Trophoblast cell (in vitro differentiated cells and primary cell): ENCODE measurements at regions not wholly inside any gene's neighbourhood (a gene's known extent, or its start where the extent isn't known, plus 50 kb on each side); places are given as distances from the start of the nearest gene placed in this dataset.

Source experiments
- DNase-seq, 2 donors: peaks; one replicate each; pipeline ENCODE4 v3.0.0-alpha.2; 2016
- H2AFZ ChIP-seq: 2 replicates; pipeline ENCODE4 v1.6.1; 2013; ENCODE audit warnings: low read length, moderate library complexity, mild to moderate bottlenecking; ENCODE audit not compliant: insufficient read depth, poor library complexity
- H2AK5ac ChIP-seq: 2 replicates; pipeline ENCODE4 v1.6.1; 2013; ENCODE audit warnings: mild to moderate bottlenecking, low read length
- H2BK120ac ChIP-seq: 2 replicates; pipeline ENCODE4 v1.6.1; 2013; ENCODE audit warnings: low read length, mild to moderate bottlenecking, moderate library complexity; ENCODE audit not compliant: insufficient read depth, poor library complexity
- H2BK12ac ChIP-seq: 2 replicates; pipeline ENCODE4 v1.6.1; 2013; ENCODE audit warnings: mild to moderate bottlenecking, low read length, moderate library complexity
- H2BK5ac ChIP-seq: 2 replicates; pipeline ENCODE4 v1.6.1; 2013; ENCODE audit warnings: low read length, low read depth, moderate library complexity, mild to moderate bottlenecking; ENCODE audit not compliant: poor library complexity
- H3K14ac ChIP-seq: 2 replicates; pipeline ENCODE4 v1.6.1; 2013; ENCODE audit warnings: mild to moderate bottlenecking, low read length
- H3K18ac ChIP-seq: 2 replicates; pipeline ENCODE4 v1.6.1; 2013; ENCODE audit warnings: mild to moderate bottlenecking, low read length
- H3K23ac ChIP-seq: 2 replicates; pipeline ENCODE4 v1.6.1; 2013; ENCODE audit warnings: low read length
- H3K27ac ChIP-seq: 2 replicates; pipeline ENCODE4 v1.5.1; 2013; ENCODE audit warnings: low read depth, mild to moderate bottlenecking, inconsistent platforms, low read length, moderate library complexity
- H3K27me3 ChIP-seq: 2 replicates; pipeline ENCODE4 v1.6.1; 2013; ENCODE audit warnings: inconsistent platforms, mild to moderate bottlenecking, low read length, moderate library complexity; ENCODE audit not compliant: insufficient read depth
- H3K36me3 ChIP-seq, 2 experiments: 1 replicate in 1 of 2; 2 replicates in 1 of 2; pipeline ENCODE4 v1.6.1; 2013; ENCODE audit warnings: low read length in 2 of 2, mild to moderate bottlenecking in 2 of 2, moderate library complexity in 1 of 2; ENCODE audit not compliant: insufficient read depth in 2 of 2, control insufficient read depth in 1 of 2
- H3K4ac ChIP-seq: 2 replicates; pipeline ENCODE4 v1.6.1; 2013; ENCODE audit warnings: low read depth, mild to moderate bottlenecking, low read length, moderate library complexity
- H3K4me1 ChIP-seq, 2 experiments: 1 replicate in 1 of 2; 2 replicates in 1 of 2; pipeline ENCODE4 v1.6.1; 2013; ENCODE audit warnings: low read length in 2 of 2, mild to moderate bottlenecking in 2 of 2, moderate library complexity in 1 of 2; ENCODE audit not compliant: insufficient read depth in 2 of 2, control insufficient read depth in 1 of 2
- H3K4me2 ChIP-seq: 2 replicates; pipeline ENCODE4 v1.6.1; 2013; ENCODE audit warnings: inconsistent platforms, mild to moderate bottlenecking, low read length, moderate library complexity
- H3K4me3 ChIP-seq: 2 replicates; pipeline ENCODE4 v1.5.1; 2013; ENCODE audit warnings: mild to moderate bottlenecking, low read depth, low read length, inconsistent platforms
- H3K79me1 ChIP-seq: one replicate; pipeline ENCODE4 v1.6.1; 2013; ENCODE audit warnings: low read length
- H3K79me2 ChIP-seq: 2 replicates; pipeline ENCODE4 v1.6.1; 2013; ENCODE audit warnings: low read length, mild to moderate bottlenecking; ENCODE audit not compliant: control insufficient read depth, insufficient read depth, poor library complexity
- H3K9ac ChIP-seq: 2 replicates; pipeline ENCODE4 v1.6.1; 2013; ENCODE audit warnings: mild to moderate bottlenecking, low read length
- H3K9me3 ChIP-seq: 2 replicates; pipeline ENCODE4 v1.6.1; 2013; ENCODE audit warnings: low read depth, mild to moderate bottlenecking, control low read depth, inconsistent platforms, low read length; ENCODE audit not compliant: insufficient read depth
- H4K12ac ChIP-seq: 2 replicates; pipeline ENCODE4 v1.6.1; 2013; ENCODE audit warnings: low read depth, mild to moderate bottlenecking, low read length, moderate library complexity
- H4K8ac ChIP-seq: 2 replicates; pipeline ENCODE4 v1.6.1; 2013; ENCODE audit warnings: low read depth, mild to moderate bottlenecking, low read length, moderate library complexity
- H4K91ac ChIP-seq: one replicate; pipeline ENCODE4 v1.6.1; 2013; ENCODE audit warnings: low read depth, mild to moderate bottlenecking, low read length, moderate library complexity
- WGBS: extraction: QIAGEN DNeasy Blood & Tissue Kit; methylation state at CpG from one replicate; pipeline ENCODE4 v1.1.7; 2013; ENCODE audit warnings: missing lambda C conversion rate; ENCODE audit not compliant: insufficient read length, insufficient coverage; ENCODE audit errors: extremely low coverage; 5-methylcytosine and 5-hydroxymethylcytosine counted together

DNA sequence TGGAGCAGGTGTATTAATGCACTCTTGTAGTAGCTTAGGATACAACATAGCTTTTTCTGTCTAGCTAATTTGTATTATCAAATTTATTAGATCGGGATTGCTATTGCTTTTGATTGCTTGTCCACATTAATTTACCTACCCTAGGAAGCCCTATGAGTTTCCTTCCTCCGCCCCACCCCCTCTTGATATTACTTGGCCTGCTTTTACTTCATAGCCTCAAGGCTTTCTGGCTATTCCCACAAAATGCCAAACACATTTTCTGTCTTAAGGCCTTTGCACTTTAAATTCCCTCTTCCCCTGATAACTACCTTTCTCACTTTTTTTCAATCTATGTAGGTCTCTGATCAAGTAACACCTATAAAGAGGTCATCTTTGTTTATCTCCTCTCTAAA is 99.1 kb upstream of the PRSS16 start:
- no peak for DNase-seq

GRCh38 chr6:27149150-27149549 is 98.4 kb upstream of the PRSS16 start:
- no peaks in the 10 kb centered on the region for H3K9me3 ChIP-seq
- no CpG with 5 or more reads among the region's 1 CpG for WGBS
- no peaks in the 10 kb centered on the region for H3K27me3 ChIP-seq
- no peak overlapping the region for H2AFZ ChIP-seq
- H3K23ac ChIP-seq: no peak overlapping the region
- no peak overlapping the region for H3K9ac ChIP-seq
- H2BK12ac ChIP-seq: no peak overlapping the region
- H3K4me3 ChIP-seq: no peak overlapping the region
- no peak overlapping the region for H3K4me2 ChIP-seq
- no peaks in the 10 kb centered on the region for H3K36me3 ChIP-seq
- H2BK120ac ChIP-seq: no peak overlapping the region
- no peak overlapping the region for H2BK5ac ChIP-seq
- peaks cover 6% of the 10 kb centered on the region for H3K79me2 ChIP-seq
- H2AK5ac ChIP-seq: no peak overlapping the region
- no peak overlapping the region for H4K12ac ChIP-seq
- H3K79me1 ChIP-seq: peaks cover 12% of the 10 kb centered on the region
- no peak overlapping the region for H4K91ac ChIP-seq
- H3K4ac ChIP-seq: no peak overlapping the region
- H3K4me1 ChIP-seq: peaks cover 0 to 2% of the 10 kb centered on the region in 2 experiments
- H3K18ac ChIP-seq: no peak overlapping the region
- H3K27ac ChIP-seq: no peak overlapping the region
- H3K14ac ChIP-seq: no peak overlapping the region
- DNase-seq: no peak
- no peak overlapping the region for H4K8ac ChIP-seq

More for the DNA sequence above, 99.1 kb upstream of the PRSS16 start:
- WGBS: no CpG with 5 or more reads among the region's 2 CpGs
- Histone ChIP-seq H3K4me1 (peaks cover 0 to 2% of the 10 kb centered on the region in 2 experiments), H3K36me3 (no peaks in the 10 kb centered on the region), H3K4me2 (no peak overlapping the region), H3K79me1 (peaks cover 12% of the 10 kb centered on the region), H3K27ac (no peak overlapping the region), H3K4me3 (no peak overlapping the region), H2AK5ac (no peak overlapping the region), H3K9me3 (no peaks in the 10 kb centered on the region), H4K91ac (no peak overlapping the region), H3K4ac (no peak overlapping the region), H2BK120ac (no peak overlapping the region), H3K23ac (no peak overlapping the region), H3K18ac (no peak overlapping the region), H2BK12ac (no peak overlapping the region), H3K9ac (no peak overlapping the region), H3K14ac (no peak overlapping the region), H3K27me3 (no peaks in the 10 kb centered on the region), H3K79me2 (peaks cover 6% of the 10 kb centered on the region), H4K12ac (no peak overlapping the region), H2AFZ (no peak overlapping the region), H4K8ac (no peak overlapping the region), H2BK5ac (no peak overlapping the region)

- H4K91ac ChIP-seq: no peak overlapping the region
- no peak overlapping the region for H3K18ac ChIP-seq
- H3K27me3 ChIP-seq: no peaks in the 10 kb centered on the region
- no peak overlapping the region for H2BK5ac ChIP-seq
- H3K79me2 ChIP-seq: no peaks in the 10 kb centered on the region
- H3K27ac ChIP-seq: no peak overlapping the region
- H2AFZ ChIP-seq: no peak overlapping the region
- H3K79me1 ChIP-seq: peaks cover 2% of the 10 kb centered on the region
- H3K4me1 ChIP-seq: peaks cover 0 to 3% of the 10 kb centered on the region in 2 experiments
- H2BK120ac ChIP-seq: no peak overlapping the region
- H2BK12ac ChIP-seq: no peak overlapping the region
- H3K14ac ChIP-seq: no peak overlapping the region
- no peak overlapping the region for H2AK5ac ChIP-seq
- no peak overlapping the region for H3K4me2 ChIP-seq
- no peak overlapping the region for H3K9ac ChIP-seq
- no peaks in the 10 kb centered on the region for H3K36me3 ChIP-seq
- no peak overlapping the region for H3K4ac ChIP-seq
- no peak overlapping the region for H3K4me3 ChIP-seq
- no CpG with 5 or more reads among the region's 1 CpG for WGBS
- H3K9me3 ChIP-seq: no peaks in the 10 kb centered on the region
- no peak overlapping the region for H4K8ac ChIP-seq
- no peak overlapping the region for H4K12ac ChIP-seq
- H3K23ac ChIP-seq: no peak overlapping the region
- DNase-seq: no peak
These were observed 92.8 kb upstream of the PRSS16 start for GRCh38 chr6:27154696-27155095.

GRCh38 chr6:27156874-27157458 is 90.5 kb upstream of the PRSS16 start:
- H2BK12ac ChIP-seq: no peak overlapping the region
- H4K91ac ChIP-seq: no peak overlapping the region
- H3K79me1 ChIP-seq: peaks cover 2% of the 10 kb centered on the region
- H3K4ac ChIP-seq: no peak overlapping the region
- no peak overlapping the region for H3K18ac ChIP-seq
- no peaks in the 10 kb centered on the region for H3K36me3 ChIP-seq
- no peak overlapping the region for H3K27ac ChIP-seq
- H2AFZ ChIP-seq: peak overlapping the region; percentile 77
- H3K9ac ChIP-seq: no peak overlapping the region
- peaks cover 0 to 3% of the 10 kb centered on the region in 2 experiments for H3K4me1 ChIP-seq
- DNase-seq: no peak
- H2BK120ac ChIP-seq: no peak overlapping the region
- no peaks in the 10 kb centered on the region for H3K27me3 ChIP-seq
- peak overlapping the region; percentile 37 for H3K4me3 ChIP-seq
- no peak overlapping the region for H3K23ac ChIP-seq
- no peaks in the 10 kb centered on the region for H3K79me2 ChIP-seq
- H4K8ac ChIP-seq: peak overlapping the region; percentile 16
- no peak overlapping the region for H2BK5ac ChIP-seq
- H3K9me3 ChIP-seq: no peaks in the 10 kb centered on the region
- H3K4me2 ChIP-seq: peak overlapping the region; percentile 64
- H2AK5ac ChIP-seq: no peak overlapping the region
- WGBS: no CpG with 5 or more reads among the region's 15 CpGs
- no peak overlapping the region for H4K12ac ChIP-seq
- no peak overlapping the region for H3K14ac ChIP-seq
